Mucosa of gallbladder (tissue), 1 donor: ENCODE measurements at regions not wholly inside any gene's neighbourhood (a gene's known extent, or its start where the extent isn't known, plus 50 kb on each side); places are given as distances from the start of the nearest gene placed in this dataset.

ENCODE experiments used
- DNase-seq: peaks from one replicate; pipeline ENCODE4 v3.0.0-alpha.2; 2020; ENCODE audit warnings: low spot score
- donor health status: DM: no; HTN: no; CAD: no.

GRCh38 chr5:8473016-8473415 lies 604.1 kb downstream of the MTRR start:
- no peak for DNase-seq

GRCh38 chr5:8473827-8474568 lies 605.0 kb downstream of the MTRR start:
- no peak for DNase-seq

- no peak for DNase-seq
Measured at GRCh38 chr5:8474569-8474930, 605.6 kb downstream of the MTRR start.

- DNase-seq = no peak
Measured at GRCh38 chr5:8478326-8478725, 609.4 kb downstream of the MTRR start.

- DNase-seq = no peak
Measured at GRCh38 chr5:8481007-8481406, 612.1 kb downstream of the MTRR start.

- DNase-seq = no peak
Measured at GRCh38 chr5:8491254-8491653, 622.3 kb downstream of the MTRR start.

- no peak for DNase-seq
Measured at GRCh38 chr5:8493176-8493575, 624.2 kb downstream of the MTRR start.

GRCh38 chr5:8500426-8500825 lies 631.5 kb downstream of the MTRR start:
- no peak for DNase-seq

- no peak for DNase-seq
Measured at GRCh38 chr5:8505196-8505595, 636.2 kb downstream of the MTRR start.

GRCh38 chr5:8508231-8508630 lies 639.3 kb downstream of the MTRR start:
- no peak for DNase-seq

GRCh38 chr5:8516356-8516755 lies 647.4 kb downstream of the MTRR start:
- no peak for DNase-seq

- DNase-seq = no peak
Measured at GRCh38 chr5:8517456-8517855, 648.5 kb downstream of the MTRR start.

- no peak for DNase-seq
Measured at GRCh38 chr5:8520917-8521316, 652.0 kb downstream of the MTRR start.

- DNase-seq = no peak
Measured at GRCh38 chr5:8521991-8522390, 653.0 kb downstream of the MTRR start.

- DNase-seq = no peak
Measured at GRCh38 chr5:8522646-8523045, 653.7 kb downstream of the MTRR start.

GRCh38 chr5:8523501-8523900 lies 654.6 kb downstream of the MTRR start:
- DNase-seq = no peak

GRCh38 chr5:8525819-8526218 lies 656.9 kb downstream of the MTRR start:
- no peak for DNase-seq

- DNase-seq = no peak
Measured at GRCh38 chr5:8528106-8528505, 659.2 kb downstream of the MTRR start.

- no peak for DNase-seq
Measured at GRCh38 chr5:8538821-8539220, 669.9 kb downstream of the MTRR start.

GRCh38 chr5:8540317-8540716 lies 671.4 kb downstream of the MTRR start:
- DNase-seq = no peak

GRCh38 chr5:8550921-8551320 lies 682.0 kb downstream of the MTRR start:
- no peak for DNase-seq

- no peak for DNase-seq
Measured at GRCh38 chr5:8553364-8553763, 684.4 kb downstream of the MTRR start.

- DNase-seq = no peak
Measured at GRCh38 chr5:8557728-8558127, 688.8 kb downstream of the MTRR start.

GRCh38 chr5:8560776-8561175 lies 691.8 kb downstream of the MTRR start:
- no peak for DNase-seq
